ENCODE measurements at regions not wholly inside any gene's neighbourhood (a gene's known extent, or its start where the extent isn't known, plus 50 kb on each side); places are given as distances from the start of the nearest gene placed in this dataset.

GRCh38 chr2:239512054-239512453 lies 111.2 kb upstream of the HDAC4 start:
- TF ChIP-seq CTCF (conservative IDR thresholded peaks at IDR 0.05 in 1 of 2, IDR thresholded peaks at IDR 0.05 in 1 of 2; ENCODE audit: low read depth in 1 of 2, low read length in 2 of 2) (no peak), EZH2 (IDR thresholded peaks at IDR 0.05; ENCODE audit: low read length, missing control alignments) (no peak)
- no peaks in the 10 kb centered on the region for H3K79me2 ChIP-seq (ENCODE audit: control insufficient read depth, insufficient read depth, low read length)
- H3K27ac ChIP-seq (ENCODE audit: insufficient read depth, low read length): no peak overlapping the region
- no peak overlapping the region for H3K4me3 ChIP-seq (replicated peaks in 1 of 4; ENCODE audit: control extremely low read depth in 1 of 4, insufficient read depth in 1 of 4, low read depth in 3 of 4, low read length in 4 of 4)
- DNase-seq (ENCODE audit: low read depth in 2 of 2): no peak
- no peak overlapping the region for H3K4me2 ChIP-seq (ENCODE audit: extremely low read depth, insufficient read depth, low read length)
- no peak overlapping the region for H3K9ac ChIP-seq (ENCODE audit: insufficient read depth, low read length)
- H4K20me1 ChIP-seq (ENCODE audit: control insufficient read depth, extremely low read depth, insufficient read depth, low read length): no peaks in the 10 kb centered on the region
- H3K36me3 ChIP-seq (ENCODE audit: control insufficient read depth, insufficient read depth, low read length): no peaks in the 10 kb centered on the region
- H3K4me1 ChIP-seq (ENCODE audit: control insufficient read depth, extremely low read depth, insufficient read depth, low read length): no peaks in the 10 kb centered on the region
- no peaks in the 10 kb centered on the region for H3K27me3 ChIP-seq (ENCODE audit: control insufficient read depth, insufficient read depth, low read length)
- no peak overlapping the region for H2AFZ ChIP-seq (ENCODE audit: low read length)
- H3K9me3 ChIP-seq (ENCODE audit: control insufficient read depth, insufficient read depth, low read depth, low read length): no peaks in the 10 kb centered on the region

GRCh38 chr2:239509373-239510143 lies 108.7 kb upstream of the HDAC4 start:
- Histone ChIP-seq H4K20me1 (ENCODE audit: control insufficient read depth, extremely low read depth, insufficient read depth, low read length) (no peaks in the 10 kb centered on the region), H3K27me3 (ENCODE audit: control insufficient read depth, insufficient read depth, low read length) (no peaks in the 10 kb centered on the region), H3K36me3 (ENCODE audit: control insufficient read depth, insufficient read depth, low read length) (no peaks in the 10 kb centered on the region), H3K4me1 (ENCODE audit: control insufficient read depth, extremely low read depth, insufficient read depth, low read length) (no peaks in the 10 kb centered on the region), H3K9ac (ENCODE audit: insufficient read depth, low read length) (no peak overlapping the region), H3K4me3 (replicated peaks in 1 of 4; ENCODE audit: control extremely low read depth in 1 of 4, insufficient read depth in 1 of 4, low read depth in 3 of 4, low read length in 4 of 4) (no peak overlapping the region), H3K27ac (ENCODE audit: insufficient read depth, low read length) (no peak overlapping the region), H3K79me2 (ENCODE audit: control insufficient read depth, insufficient read depth, low read length) (no peaks in the 10 kb centered on the region), H3K4me2 (ENCODE audit: extremely low read depth, insufficient read depth, low read length) (no peak overlapping the region), H3K9me3 (ENCODE audit: control insufficient read depth, insufficient read depth, low read depth, low read length) (no peaks in the 10 kb centered on the region), H2AFZ (ENCODE audit: low read length) (no peak overlapping the region)
- no peak for DNase-seq (ENCODE audit: low read depth in 2 of 2)
- TF ChIP-seq EZH2 (IDR thresholded peaks at IDR 0.05; ENCODE audit: low read length, missing control alignments): no peak
- TF ChIP-seq CTCF (conservative IDR thresholded peaks at IDR 0.05 in 1 of 2, IDR thresholded peaks at IDR 0.05 in 1 of 2; ENCODE audit: low read depth in 1 of 2, low read length in 2 of 2): no peak

GRCh38 chr2:239508261-239508660 lies 107.4 kb upstream of the HDAC4 start:
- Histone ChIP-seq H3K9me3 (ENCODE audit: control insufficient read depth, insufficient read depth, low read depth, low read length) (no peaks in the 10 kb centered on the region), H2AFZ (ENCODE audit: low read length) (no peak overlapping the region), H3K9ac (ENCODE audit: insufficient read depth, low read length) (no peak overlapping the region), H4K20me1 (ENCODE audit: control insufficient read depth, extremely low read depth, insufficient read depth, low read length) (no peaks in the 10 kb centered on the region), H3K79me2 (ENCODE audit: control insufficient read depth, insufficient read depth, low read length) (no peaks in the 10 kb centered on the region), H3K4me1 (ENCODE audit: control insufficient read depth, extremely low read depth, insufficient read depth, low read length) (no peaks in the 10 kb centered on the region), H3K27ac (ENCODE audit: insufficient read depth, low read length) (no peak overlapping the region), H3K27me3 (ENCODE audit: control insufficient read depth, insufficient read depth, low read length) (no peaks in the 10 kb centered on the region), H3K4me2 (ENCODE audit: extremely low read depth, insufficient read depth, low read length) (no peak overlapping the region), H3K4me3 (replicated peaks in 1 of 4; ENCODE audit: control extremely low read depth in 1 of 4, insufficient read depth in 1 of 4, low read depth in 3 of 4, low read length in 4 of 4) (no peak overlapping the region), H3K36me3 (ENCODE audit: control insufficient read depth, insufficient read depth, low read length) (no peaks in the 10 kb centered on the region)
- no peak for DNase-seq (ENCODE audit: low read depth in 2 of 2)
- TF ChIP-seq EZH2 (IDR thresholded peaks at IDR 0.05; ENCODE audit: low read length, missing control alignments) (no peak), CTCF (conservative IDR thresholded peaks at IDR 0.05 in 1 of 2, IDR thresholded peaks at IDR 0.05 in 1 of 2; ENCODE audit: low read depth in 1 of 2, low read length in 2 of 2) (no peak)
